ENCODE measurements at regions not wholly inside any gene's neighbourhood (a gene's known extent, or its start where the extent isn't known, plus 50 kb on each side); places are given as distances from the start of the nearest gene placed in this dataset.

GRCh38 chr9:108668938-108669335 lies 186.8 kb downstream of the ACTL7B start:
- BruUV-seq (replicated peaks): no TSS peak
- no peak overlapping the region for H3K4me3 ChIP-seq (ENCODE audit: low read depth, low read length)
- ChIA-PET CTCF (no interaction called here), POLR2A (no interaction called here)
- Mint-ChIP-seq H3K4me3 (ENCODE audit: unreplicated experiment) (no peak overlapping the region), H3K36me3 (ENCODE audit: insufficient read depth, unreplicated experiment) (no peaks in the 10 kb centered on the region), H3K4me1 (ENCODE audit: low read depth, unreplicated experiment) (no peaks in the 10 kb centered on the region), H3K27me3 (ENCODE audit: insufficient read depth, unreplicated experiment) (peaks cover 4% of the 10 kb centered on the region), H3K9me3 (ENCODE audit: unreplicated experiment) (no peaks in the 10 kb centered on the region), H3K27ac (ENCODE audit: unreplicated experiment) (no peak overlapping the region)
- H3K36me3 ChIP-seq (ENCODE audit: control insufficient read depth, insufficient read depth, low read length): no peaks in the 10 kb centered on the region
- intact Hi-C loops (cut with micrococcal nuclease; ENCODE audit: unreplicated experiment): no loop called here
- no peak for DNase-seq
- no peaks in the 10 kb centered on the region for H3K4me1 ChIP-seq
- no peak for TF ChIP-seq CTCF (IDR thresholded peaks at IDR 0.05; ENCODE audit: insufficient read depth in 1 of 2, low read depth in 1 of 2, low read length in 1 of 2, severe bottlenecking in 1 of 2, unreplicated experiment in 1 of 2)
- no peaks in the 10 kb centered on the region for H3K9me3 ChIP-seq
- no peaks in the 10 kb centered on the region; the same call in 1 of the 2 replicates for H3K27me3 ChIP-seq (replicated peaks; ENCODE audit: control insufficient read depth, insufficient read depth, low read length)

GRCh38 chr9:108668191-108668937 lies 187.4 kb downstream of the ACTL7B start:
- no peak for DNase-seq
- H3K27ac Mint-ChIP-seq (ENCODE audit: unreplicated experiment): no peak overlapping the region
- Histone ChIP-seq H3K36me3 (ENCODE audit: control insufficient read depth, insufficient read depth, low read length) (no peaks in the 10 kb centered on the region), H3K4me3 (ENCODE audit: low read depth, low read length) (no peak overlapping the region), H3K9me3 (no peaks in the 10 kb centered on the region), H3K27me3 (replicated peaks; ENCODE audit: control insufficient read depth, insufficient read depth, low read length) (no peaks in the 10 kb centered on the region; the same call in 1 of the 2 replicates), H3K4me1 (no peaks in the 10 kb centered on the region)
- CTCF ChIA-PET: no interaction called here
- H3K4me3 Mint-ChIP-seq (ENCODE audit: unreplicated experiment): no peak overlapping the region
- H3K4me1 Mint-ChIP-seq (ENCODE audit: low read depth, unreplicated experiment): no peaks in the 10 kb centered on the region
- peaks cover 4% of the 10 kb centered on the region for H3K27me3 Mint-ChIP-seq (ENCODE audit: insufficient read depth, unreplicated experiment)
- no peak for TF ChIP-seq CTCF (IDR thresholded peaks at IDR 0.05; ENCODE audit: insufficient read depth in 1 of 2, low read depth in 1 of 2, low read length in 1 of 2, severe bottlenecking in 1 of 2, unreplicated experiment in 1 of 2)
- no peaks in the 10 kb centered on the region for H3K36me3 Mint-ChIP-seq (ENCODE audit: insufficient read depth, unreplicated experiment)
- no TSS peak for BruUV-seq (replicated peaks)
- intact Hi-C loops (cut with micrococcal nuclease; ENCODE audit: unreplicated experiment): no loop called here
- POLR2A ChIA-PET: no interaction called here
- no peaks in the 10 kb centered on the region for H3K9me3 Mint-ChIP-seq (ENCODE audit: unreplicated experiment)

GRCh38 chr9:108666240-108666784 lies 189.5 kb downstream of the ACTL7B start:
- ChIA-PET POLR2A (no interaction called here), CTCF (no interaction called here)
- peak in 1 of 2 experiments; percentile 7 for DNase-seq
- intact Hi-C loops (cut with micrococcal nuclease; ENCODE audit: unreplicated experiment): no loop called here
- Mint-ChIP-seq H3K36me3 (ENCODE audit: insufficient read depth, unreplicated experiment) (no peaks in the 10 kb centered on the region), H3K4me1 (ENCODE audit: low read depth, unreplicated experiment) (no peaks in the 10 kb centered on the region), H3K27ac (ENCODE audit: unreplicated experiment) (no peak overlapping the region), H3K27me3 (ENCODE audit: insufficient read depth, unreplicated experiment) (no peaks in the 10 kb centered on the region), H3K4me3 (ENCODE audit: unreplicated experiment) (no peak overlapping the region), H3K9me3 (ENCODE audit: unreplicated experiment) (no peaks in the 10 kb centered on the region)
- Histone ChIP-seq H3K4me1 (no peaks in the 10 kb centered on the region), H3K9me3 (no peaks in the 10 kb centered on the region), H3K36me3 (ENCODE audit: control insufficient read depth, insufficient read depth, low read length) (no peaks in the 10 kb centered on the region), H3K4me3 (ENCODE audit: low read depth, low read length) (no peak overlapping the region), H3K27me3 (replicated peaks; ENCODE audit: control insufficient read depth, insufficient read depth, low read length) (no peaks in the 10 kb centered on the region; the same call in 1 of the 2 replicates)
- no peak for TF ChIP-seq CTCF (IDR thresholded peaks at IDR 0.05; ENCODE audit: insufficient read depth in 1 of 2, low read depth in 1 of 2, low read length in 1 of 2, severe bottlenecking in 1 of 2, unreplicated experiment in 1 of 2)
- BruUV-seq (replicated peaks): no TSS peak

Measured in Caco-2 (cell line).